ENCODE measurements at regions not wholly inside any gene's neighbourhood (a gene's known extent, or its start where the extent isn't known, plus 50 kb on each side); places are given as distances from the start of the nearest gene placed in this dataset.

DNA sequence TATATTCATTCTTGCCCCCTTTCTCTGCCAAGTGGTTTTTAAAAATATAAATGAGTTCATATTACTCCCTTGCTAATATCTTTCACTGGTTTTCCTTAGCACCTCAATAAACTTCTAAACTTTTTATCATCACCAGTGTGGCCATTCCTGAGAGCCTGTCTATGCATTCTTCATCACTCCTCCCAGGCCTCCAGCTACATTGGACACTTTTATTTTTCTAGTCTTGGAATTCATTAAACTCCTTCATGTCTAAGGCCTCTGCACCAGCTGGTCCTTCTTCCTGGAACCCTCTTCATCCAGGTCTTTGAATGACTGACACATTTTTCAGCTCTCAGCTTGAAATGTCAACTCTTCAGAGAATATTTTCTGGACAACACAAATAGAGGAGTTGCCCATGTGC, 120.4 kb upstream of the P2RY1 start:
- no peak overlapping the region for H3K4me3 Mint-ChIP-seq
- Histone ChIP-seq H4K20me1 (ENCODE audit: control insufficient read depth, insufficient read depth, insufficient read length) (no peaks in the 10 kb centered on the region), H2BK15ac (ENCODE audit: low read depth, low read length) (no peak overlapping the region), H2BK20ac (ENCODE audit: low read depth, low read length, poor library complexity, severe bottlenecking) (no peak overlapping the region), H3K9me3 (ENCODE audit: control insufficient read depth, low read depth, low read length) (no peaks in the 10 kb centered on the region), H3K56ac (ENCODE audit: insufficient read length, low read depth, low read length) (no peak overlapping the region), H2AK5ac (ENCODE audit: insufficient read length, low read length) (no peak overlapping the region), H2BK5ac (ENCODE audit: insufficient read length, low read length) (no peak overlapping the region), H3K27ac (ENCODE audit: insufficient read length, low read depth, low read length) (no peak overlapping the region), H2BK120ac (ENCODE audit: low read depth, low read length, poor library complexity, severe bottlenecking) (no peak overlapping the region), H3K79me2 (ENCODE audit: insufficient read depth, low read length) (no peaks in the 10 kb centered on the region), H2AFZ (ENCODE audit: low read length) (no peak overlapping the region), H4K5ac (ENCODE audit: insufficient read length, low read depth, low read length) (no peak overlapping the region), H3K23me2 (ENCODE audit: insufficient read length, low read depth, low read length, poor library complexity, severe bottlenecking) (no peaks in the 10 kb centered on the region), H2BK12ac (ENCODE audit: insufficient read length, low read depth, low read length) (no peak overlapping the region), H4K8ac (replicated peaks; ENCODE audit: insufficient read length, low read depth, low read length) (no peak overlapping the region), H3K18ac (ENCODE audit: insufficient read length, low read depth, low read length) (no peak overlapping the region), H3K9ac (ENCODE audit: extremely low read depth, insufficient read length, low read length) (no peak overlapping the region), H3T11ph (ENCODE audit: low read length) (no peak overlapping the region), H3K4ac (ENCODE audit: low read depth, low read length) (no peak overlapping the region), H3K4me1 (ENCODE audit: insufficient read depth, low read length) (no peaks in the 10 kb centered on the region), H3K14ac (ENCODE audit: insufficient read depth, low read length) (no peak overlapping the region), H4K91ac (ENCODE audit: insufficient read length, low read depth, low read length) (no peak overlapping the region), H3K23ac (ENCODE audit: insufficient read length, low read depth, low read length) (no peak overlapping the region), H3K79me1 (ENCODE audit: insufficient read depth, low read depth, low read length, poor library complexity, severe bottlenecking) (no peaks in the 10 kb centered on the region), H3K27me3 (ENCODE audit: insufficient read depth, low read length) (no peaks in the 10 kb centered on the region), H3K4me2 (ENCODE audit: insufficient read depth, insufficient read length, low read length) (no peak overlapping the region)
- no peaks in the 10 kb centered on the region for H3K27me3 Mint-ChIP-seq (ENCODE audit: low read depth)
- H3K9me3 Mint-ChIP-seq = no peaks in the 10 kb centered on the region
- H3K27ac Mint-ChIP-seq = no peak overlapping the region; a peak in 1 of 7 replicates
- DNase-seq = no peak
- H3K4me1 Mint-ChIP-seq = peaks cover 5 to 7% of the 10 kb centered on the region in 2 experiments
- TF ChIP-seq, protein P1, sequence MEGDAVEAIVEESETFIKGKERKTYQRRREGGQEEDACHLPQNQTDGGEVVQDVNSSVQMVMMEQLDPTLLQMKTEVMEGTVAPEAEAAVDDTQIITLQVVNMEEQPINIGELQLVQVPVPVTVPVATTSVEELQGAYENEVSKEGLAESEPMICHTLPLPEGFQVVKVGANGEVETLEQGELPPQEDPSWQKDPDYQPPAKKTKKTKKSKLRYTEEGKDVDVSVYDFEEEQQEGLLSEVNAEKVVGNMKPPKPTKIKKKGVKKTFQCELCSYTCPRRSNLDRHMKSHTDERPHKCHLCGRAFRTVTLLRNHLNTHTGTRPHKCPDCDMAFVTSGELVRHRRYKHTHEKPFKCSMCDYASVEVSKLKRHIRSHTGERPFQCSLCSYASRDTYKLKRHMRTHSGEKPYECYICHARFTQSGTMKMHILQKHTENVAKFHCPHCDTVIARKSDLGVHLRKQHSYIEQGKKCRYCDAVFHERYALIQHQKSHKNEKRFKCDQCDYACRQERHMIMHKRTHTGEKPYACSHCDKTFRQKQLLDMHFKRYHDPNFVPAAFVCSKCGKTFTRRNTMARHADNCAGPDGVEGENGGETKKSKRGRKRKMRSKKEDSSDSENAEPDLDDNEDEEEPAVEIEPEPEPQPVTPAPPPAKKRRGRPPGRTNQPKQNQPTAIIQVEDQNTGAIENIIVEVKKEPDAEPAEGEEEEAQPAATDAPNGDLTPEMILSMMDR (conservative IDR thresholded peaks at IDR 0.05) = no peak
- no peaks in the 10 kb centered on the region for H3K36me3 Mint-ChIP-seq (ENCODE audit: insufficient read depth in 1 of 3, low read depth in 3 of 3)

Measured in H9 (cell line).